ENCODE measurements at regions not wholly inside any gene's neighbourhood (a gene's known extent, or its start where the extent isn't known, plus 50 kb on each side); places are given as distances from the start of the nearest gene placed in this dataset.
"Not testable (repeated sequence)": the region's sequence is repeated elsewhere in the genome, so short reads cannot be mapped to it uniquely, and the experiment has no call there.

GRCh38 chrX:47302396-47302795, 68.0 kb upstream of the ZNF157 start:
- H3K4me1 ChIP-seq: no peaks in the 10 kb centered on the region
- no peak for TF ChIP-seq CTCF (IDR thresholded peaks at IDR 0.05; ENCODE audit: low read depth, low read length)
- H3K9me3 ChIP-seq: no peaks in the 10 kb centered on the region
- no peak for DNase-seq
- no peaks in the 10 kb centered on the region for H3K36me3 ChIP-seq
- no peaks in the 10 kb centered on the region for H3K27me3 ChIP-seq
- no peak overlapping the region for H3K4me3 ChIP-seq (ENCODE audit: low read depth, low read length)

GRCh38 chrX:47306471-47307023, 63.8 kb upstream of the ZNF157 start:
- not testable (repeated sequence) for H3K27me3 ChIP-seq; H3K4me3 ChIP-seq (ENCODE audit: low read depth, low read length); H3K4me1 ChIP-seq; H3K36me3 ChIP-seq; H3K9me3 ChIP-seq; DNase-seq

- TF ChIP-seq CTCF (IDR thresholded peaks at IDR 0.05; ENCODE audit: low read depth, low read length): peak; percentile 53
- Histone ChIP-seq H3K27me3 (no peaks in the 10 kb centered on the region), H3K4me1 (no peaks in the 10 kb centered on the region), H3K9me3 (no peaks in the 10 kb centered on the region), H3K36me3 (no peaks in the 10 kb centered on the region), H3K4me3 (ENCODE audit: low read depth, low read length) (no peak overlapping the region)
- DNase-seq: peak; percentile 42
Observed at GRCh38 chrX:47311932-47312774, 58.2 kb upstream of the ZNF157 start.

GRCh38 chrX:47313056-47313455, 57.3 kb upstream of the ZNF157 start:
- Histone ChIP-seq H3K36me3 (no peaks in the 10 kb centered on the region), H3K4me1 (no peaks in the 10 kb centered on the region), H3K4me3 (ENCODE audit: low read depth, low read length) (no peak overlapping the region), H3K9me3 (no peaks in the 10 kb centered on the region), H3K27me3 (no peaks in the 10 kb centered on the region)
- no peak for TF ChIP-seq CTCF (IDR thresholded peaks at IDR 0.05; ENCODE audit: low read depth, low read length)
- no peak for DNase-seq

GRCh38 chrX:47316276-47317025, 53.9 kb upstream of the ZNF157 start:
- Histone ChIP-seq H3K36me3 (no peaks in the 10 kb centered on the region), H3K4me1 (no peaks in the 10 kb centered on the region), H3K9me3 (no peaks in the 10 kb centered on the region), H3K27me3 (no peaks in the 10 kb centered on the region), H3K4me3 (ENCODE audit: low read depth, low read length) (no peak overlapping the region)
- no peak for TF ChIP-seq CTCF (IDR thresholded peaks at IDR 0.05; ENCODE audit: low read depth, low read length)
- no peak for DNase-seq

All from BE2C (cell line).